ENCODE measurements at regions not wholly inside any gene's neighbourhood (a gene's known extent, or its start where the extent isn't known, plus 50 kb on each side); places are given as distances from the start of the nearest gene placed in this dataset.
"Not testable (repeated sequence)": the region's sequence is repeated elsewhere in the genome, so short reads cannot be mapped to it uniquely, and the experiment has no call there.

DNA sequence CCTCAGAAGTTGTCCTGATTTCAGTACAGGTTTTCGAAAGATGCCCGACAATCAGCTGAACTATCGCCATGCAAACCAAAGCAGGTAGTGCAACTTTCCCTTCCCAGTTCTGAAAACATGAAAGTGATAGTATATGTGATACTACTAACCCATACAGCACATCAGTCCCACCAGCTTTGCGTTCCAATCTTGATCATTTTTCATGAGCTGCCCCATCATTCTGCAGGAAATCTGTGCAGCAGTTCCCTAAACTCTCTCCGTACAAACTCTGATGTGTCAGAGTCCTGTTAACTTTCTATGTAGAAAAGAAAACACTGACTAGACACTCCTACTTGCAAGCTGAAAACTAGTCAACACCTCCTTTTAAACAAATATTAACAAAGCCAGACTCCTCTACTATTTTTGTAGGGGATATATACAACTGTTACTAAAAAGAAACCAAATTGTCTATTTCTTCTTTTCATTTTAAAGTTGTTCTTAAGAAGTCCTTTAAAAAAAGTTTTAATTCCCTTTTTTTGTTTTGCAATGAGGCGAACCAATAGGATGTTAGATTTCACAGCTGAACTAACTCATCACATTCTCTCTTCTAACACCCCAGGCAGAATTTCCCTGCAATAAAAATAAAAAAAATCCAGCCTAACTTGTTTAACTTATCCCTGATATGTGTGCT is 99.6 kb upstream of the DST start:
- no peak for ATAC-seq
- H3K4me3 Mint-ChIP-seq, result no peak overlapping the region
- no peaks in the 10 kb centered on the region for H3K9me3 Mint-ChIP-seq
- H3K36me3 Mint-ChIP-seq, result no peaks in the 10 kb centered on the region
- peaks cover 0 to 5% of the 10 kb centered on the region in 2 donors for H3K27me3 Mint-ChIP-seq
- no peak overlapping the region for H3K27ac Mint-ChIP-seq
- DNase-seq (ENCODE audit: low spot score), result no peak
- H3K4me1 Mint-ChIP-seq (ENCODE audit: low read depth in 2 of 2), result no peaks in the 10 kb centered on the region

DNA sequence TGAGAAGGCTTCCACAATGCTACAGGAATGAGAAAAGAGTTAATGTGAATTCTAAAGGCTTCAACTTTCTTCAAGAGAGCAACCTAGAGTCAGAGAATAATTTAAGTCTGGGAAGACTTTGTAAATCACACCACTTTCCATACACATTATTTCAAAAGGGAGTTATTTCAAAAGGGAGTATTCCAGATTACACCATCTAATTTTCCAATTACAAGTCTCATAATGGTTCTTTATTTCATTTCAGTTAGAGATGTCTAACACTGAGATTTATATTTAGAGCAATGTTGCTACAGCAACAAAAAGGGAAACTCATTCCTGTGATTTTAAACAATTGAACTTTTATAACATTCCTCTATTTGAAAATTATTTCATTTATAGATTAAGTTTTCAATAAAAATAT is 98.8 kb upstream of the DST start:
- Mint-ChIP-seq H3K27me3 (peaks cover 0 to 5% of the 10 kb centered on the region in 2 donors), H3K9me3 (no peaks in the 10 kb centered on the region), H3K4me1 (ENCODE audit: low read depth in 2 of 2) (no peaks in the 10 kb centered on the region), H3K27ac (no peak overlapping the region), H3K4me3 (no peak overlapping the region), H3K36me3 (no peaks in the 10 kb centered on the region)
- ATAC-seq (no peak), DNase-seq (ENCODE audit: low spot score) (no peak)

GRCh38 chr6:56739836-56740815 is 97.4 kb upstream of the DST start:
- Mint-ChIP-seq H3K9me3 (no peaks in the 10 kb centered on the region), H3K4me3 (no peak overlapping the region), H3K27me3 (peaks cover 5% of the 10 kb centered on the region in 2 donors), H3K27ac (no peak overlapping the region), H3K36me3 (no peaks in the 10 kb centered on the region), H3K4me1 (ENCODE audit: low read depth in 2 of 2) (no peaks in the 10 kb centered on the region)
- no peak for DNase-seq (ENCODE audit: low spot score)
- no peak for ATAC-seq

DNA sequence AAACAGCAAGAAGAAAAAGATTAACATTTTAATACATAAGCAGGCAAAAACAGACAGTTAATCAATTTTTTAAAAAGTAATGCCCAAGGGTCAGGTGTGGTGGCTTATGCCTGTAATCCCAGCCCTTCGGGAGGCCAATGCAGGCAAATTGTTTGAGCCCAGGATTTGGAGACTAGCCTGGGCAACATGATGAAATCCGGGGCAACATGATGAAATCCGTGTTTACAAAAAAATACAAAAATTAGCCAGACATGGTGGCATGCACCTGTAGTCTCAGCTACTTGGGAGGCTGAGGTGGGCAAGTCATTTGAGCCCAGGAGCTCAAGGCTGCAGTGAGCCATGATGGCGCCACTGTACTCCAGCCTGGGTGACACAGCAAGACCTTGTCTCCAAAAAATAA is 94.1 kb upstream of the DST start:
- Mint-ChIP-seq H3K27ac (no peak overlapping the region), H3K36me3 (no peaks in the 10 kb centered on the region), H3K4me1 (ENCODE audit: low read depth in 2 of 2) (no peaks in the 10 kb centered on the region), H3K27me3 (peaks cover 0 to 5% of the 10 kb centered on the region in 2 donors), H3K9me3 (no peaks in the 10 kb centered on the region), H3K4me3 (no peak overlapping the region)
- DNase-seq (ENCODE audit: low spot score), result no peak
- no peak for ATAC-seq

DNA sequence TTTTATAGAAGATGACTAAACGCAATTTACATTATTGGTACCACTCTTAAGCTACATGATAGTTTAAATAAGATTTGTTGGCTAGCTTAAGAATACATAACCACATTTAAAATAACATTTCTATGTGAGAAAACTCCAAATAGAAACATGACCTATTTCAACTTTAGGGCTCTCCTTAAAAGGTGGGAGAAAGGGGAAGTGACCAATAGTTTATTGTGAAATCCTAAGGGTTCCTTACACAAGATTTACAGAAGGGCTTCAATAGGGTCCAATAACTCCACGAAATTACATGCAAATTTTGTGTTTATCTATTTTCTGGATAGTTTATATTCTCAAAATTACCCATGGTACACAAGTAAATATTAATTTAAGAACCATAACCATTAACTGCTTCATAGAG is 91.6 kb upstream of the DST start:
- Mint-ChIP-seq H3K27ac (no peak overlapping the region), H3K4me1 (ENCODE audit: low read depth in 2 of 2) (no peaks in the 10 kb centered on the region), H3K27me3 (peaks cover 0 to 5% of the 10 kb centered on the region in 2 donors), H3K9me3 (no peaks in the 10 kb centered on the region), H3K36me3 (no peaks in the 10 kb centered on the region), H3K4me3 (no peak overlapping the region)
- no peak for ATAC-seq
- DNase-seq (ENCODE audit: low spot score), result no peak

DNA sequence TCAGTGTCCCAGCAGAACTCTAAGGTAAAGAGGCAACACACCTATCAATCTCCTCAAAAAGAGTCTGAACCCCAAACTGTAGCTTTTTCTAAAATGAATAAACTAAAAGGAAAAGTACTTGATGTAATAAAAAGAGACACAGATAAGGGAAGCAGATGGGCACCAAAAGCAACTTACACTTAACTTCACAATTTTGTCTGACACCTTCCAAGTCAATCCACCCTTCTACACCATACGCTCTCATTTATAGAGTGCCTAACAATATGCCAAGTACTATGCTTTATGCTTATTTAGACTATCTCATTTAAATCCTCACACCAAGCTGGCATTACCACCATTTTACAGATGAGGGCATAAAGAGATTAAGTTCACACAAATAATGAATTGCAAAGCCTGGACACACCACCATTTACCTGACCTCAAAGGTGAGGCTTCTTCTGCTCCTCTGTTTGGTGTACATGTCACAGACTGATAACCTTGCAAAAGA is 90.6 kb upstream of the DST start:
- no peak for ATAC-seq
- H3K4me1 Mint-ChIP-seq (ENCODE audit: low read depth in 2 of 2), result no peaks in the 10 kb centered on the region
- no peaks in the 10 kb centered on the region for H3K9me3 Mint-ChIP-seq
- DNase-seq (ENCODE audit: low spot score), result no peak
- no peak overlapping the region for H3K4me3 Mint-ChIP-seq
- H3K27ac Mint-ChIP-seq, result no peak overlapping the region
- peaks cover 0 to 5% of the 10 kb centered on the region in 2 donors for H3K27me3 Mint-ChIP-seq
- H3K36me3 Mint-ChIP-seq, result no peaks in the 10 kb centered on the region

- no peak overlapping the region for H3K27ac Mint-ChIP-seq
- H3K4me1 Mint-ChIP-seq (ENCODE audit: low read depth in 2 of 2), result no peaks in the 10 kb centered on the region
- no peaks in the 10 kb centered on the region for H3K9me3 Mint-ChIP-seq
- DNase-seq (ENCODE audit: low spot score), result no peak
- H3K36me3 Mint-ChIP-seq, result no peaks in the 10 kb centered on the region
- peaks cover 0 to 5% of the 10 kb centered on the region in 2 donors for H3K27me3 Mint-ChIP-seq
- no peak for ATAC-seq
- H3K4me3 Mint-ChIP-seq, result no peak overlapping the region
Observed at GRCh38 chr6:56732517-56732916, 89.8 kb upstream of the DST start.

DNA sequence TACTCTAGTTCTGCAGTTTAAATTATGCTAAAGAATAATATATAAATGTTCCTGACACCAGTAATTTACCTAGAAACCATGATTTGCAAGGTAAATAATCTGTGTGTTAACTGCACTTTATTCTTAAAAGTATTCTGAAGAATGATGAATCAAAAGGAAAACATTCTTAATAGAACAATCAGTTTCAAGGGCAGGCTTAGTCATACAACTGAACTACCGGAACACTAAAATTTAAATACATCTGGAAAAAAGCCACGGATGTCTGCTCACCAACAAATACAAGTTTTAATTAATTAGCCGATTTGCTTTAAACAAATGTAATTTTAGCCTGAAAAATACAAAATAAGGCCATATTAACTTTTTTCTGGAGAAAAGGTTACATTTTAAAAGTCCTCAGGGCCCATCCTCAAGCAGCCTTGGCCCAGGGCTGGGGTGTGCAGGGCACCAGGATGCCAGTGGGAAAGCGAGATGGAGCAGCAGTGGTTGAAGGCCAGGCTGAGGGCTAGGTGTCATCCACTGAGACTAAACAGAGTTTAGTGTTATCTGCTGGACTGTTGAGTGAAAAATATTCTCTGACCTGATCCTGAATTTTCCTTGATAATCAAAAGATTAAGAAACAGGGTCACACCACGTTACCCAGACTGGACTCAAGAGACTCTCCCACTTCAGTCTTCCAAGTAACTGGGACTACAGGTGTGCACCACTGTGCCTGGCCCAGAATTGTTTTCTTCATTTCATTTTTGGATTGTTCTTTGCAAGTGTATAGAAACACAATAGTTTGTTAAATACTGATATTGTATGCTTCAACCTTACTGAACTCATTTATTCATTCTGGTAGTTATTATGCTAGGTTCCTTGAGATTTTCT is 88.2 kb upstream of the DST start:
- Mint-ChIP-seq H3K4me1 (ENCODE audit: low read depth in 2 of 2) (no peaks in the 10 kb centered on the region), H3K9me3 (no peaks in the 10 kb centered on the region), H3K4me3 (no peak overlapping the region), H3K27me3 (peaks cover 0 to 5% of the 10 kb centered on the region in 2 donors), H3K36me3 (no peaks in the 10 kb centered on the region), H3K27ac (no peak overlapping the region)
- ATAC-seq, result no peak
- DNase-seq (ENCODE audit: low spot score), result no peak

- H3K9me3 Mint-ChIP-seq, result no peaks in the 10 kb centered on the region
- H3K4me1 Mint-ChIP-seq (ENCODE audit: low read depth in 2 of 2), result no peaks in the 10 kb centered on the region
- H3K4me3 Mint-ChIP-seq, result no peak overlapping the region
- no peak overlapping the region for H3K27ac Mint-ChIP-seq
- no peak for ATAC-seq
- no peak for DNase-seq (ENCODE audit: low spot score)
- no peaks in the 10 kb centered on the region for H3K36me3 Mint-ChIP-seq
- no peaks in the 10 kb centered on the region for H3K27me3 Mint-ChIP-seq
Observed at GRCh38 chr6:56729719-56730118, 87.0 kb upstream of the DST start.

GRCh38 chr6:56729166-56729565 is 86.5 kb upstream of the DST start:
- H3K4me3 Mint-ChIP-seq; H3K36me3 Mint-ChIP-seq; ATAC-seq; H3K9me3 Mint-ChIP-seq; H3K27me3 Mint-ChIP-seq; H3K27ac Mint-ChIP-seq; DNase-seq (ENCODE audit: low spot score); H3K4me1 Mint-ChIP-seq (ENCODE audit: low read depth in 2 of 2): not testable (repeated sequence)

- Mint-ChIP-seq H3K9me3 (no peaks in the 10 kb centered on the region), H3K4me3 (no peak overlapping the region), H3K27ac (no peak overlapping the region), H3K36me3 (no peaks in the 10 kb centered on the region), H3K27me3 (no peaks in the 10 kb centered on the region), H3K4me1 (ENCODE audit: low read depth in 2 of 2) (no peaks in the 10 kb centered on the region)
- ATAC-seq, result no peak
- DNase-seq (ENCODE audit: low spot score), result no peak
Observed at GRCh38 chr6:56727097-56727850, 84.6 kb upstream of the DST start.

- Mint-ChIP-seq H3K4me1 (ENCODE audit: low read depth in 2 of 2) (no peaks in the 10 kb centered on the region), H3K4me3 (no peak overlapping the region), H3K27ac (no peak overlapping the region), H3K36me3 (no peaks in the 10 kb centered on the region), H3K9me3 (no peaks in the 10 kb centered on the region), H3K27me3 (no peaks in the 10 kb centered on the region)
- ATAC-seq (no peak), DNase-seq (ENCODE audit: low spot score) (no peak)
Observed at GRCh38 chr6:56725254-56725653, 82.6 kb upstream of the DST start.

- no peaks in the 10 kb centered on the region for H3K4me1 Mint-ChIP-seq (ENCODE audit: low read depth in 2 of 2)
- H3K4me3 Mint-ChIP-seq, result no peak overlapping the region
- DNase-seq (ENCODE audit: low spot score), result no peak
- peaks cover 0 to under 1% of the 10 kb centered on the region in 2 donors for H3K27me3 Mint-ChIP-seq
- no peak for ATAC-seq
- H3K36me3 Mint-ChIP-seq, result no peaks in the 10 kb centered on the region
- peaks cover 2% of the 10 kb centered on the region for H3K9me3 Mint-ChIP-seq
- no peak overlapping the region for H3K27ac Mint-ChIP-seq
Observed at GRCh38 chr6:56724455-56724854, 81.8 kb upstream of the DST start.
